ENCODE measurements at regions not wholly inside any gene's neighbourhood (a gene's known extent, or its start where the extent isn't known, plus 50 kb on each side); places are given as distances from the start of the nearest gene placed in this dataset.
"Not testable (repeated sequence)": the region's sequence is repeated elsewhere in the genome, so short reads cannot be mapped to it uniquely, and the experiment has no call there.

GRCh38 chr3:171982828-171983227, 56.5 kb upstream of the FNDC3B start:
- DNase-seq: no peak

GRCh38 chr3:171983685-171984084, 55.7 kb upstream of the FNDC3B start:
- DNase-seq: not testable (repeated sequence)

- no peak for DNase-seq
Measured at GRCh38 chr3:171984883-171985282, 54.5 kb upstream of the FNDC3B start.

- no peak for DNase-seq
Measured at GRCh38 chr3:171986176-171986575, 53.2 kb upstream of the FNDC3B start.

GRCh38 chr3:171986757-171987518, 52.4 kb upstream of the FNDC3B start:
- DNase-seq: no peak
